ENCODE measurements at regions not wholly inside any gene's neighbourhood (a gene's known extent, or its start where the extent isn't known, plus 50 kb on each side); places are given as distances from the start of the nearest gene placed in this dataset.

- in situ Hi-C loops (cut with MboI; ENCODE audit: low sequenced_read_pairs, unreplicated experiment) = no loop called here
- no peak for TF ChIP-seq CTCF (IDR thresholded peaks at IDR 0.05; ENCODE audit: borderline replicate concordance, control extremely low read depth, extremely low read depth, insufficient read depth, missing control alignments)
- DNase-seq (ENCODE audit: low spot score) = no peak
Observed at GRCh38 chr2:17272652-17273525, 245.4 kb downstream of the RAD51AP2 start.

DNA sequence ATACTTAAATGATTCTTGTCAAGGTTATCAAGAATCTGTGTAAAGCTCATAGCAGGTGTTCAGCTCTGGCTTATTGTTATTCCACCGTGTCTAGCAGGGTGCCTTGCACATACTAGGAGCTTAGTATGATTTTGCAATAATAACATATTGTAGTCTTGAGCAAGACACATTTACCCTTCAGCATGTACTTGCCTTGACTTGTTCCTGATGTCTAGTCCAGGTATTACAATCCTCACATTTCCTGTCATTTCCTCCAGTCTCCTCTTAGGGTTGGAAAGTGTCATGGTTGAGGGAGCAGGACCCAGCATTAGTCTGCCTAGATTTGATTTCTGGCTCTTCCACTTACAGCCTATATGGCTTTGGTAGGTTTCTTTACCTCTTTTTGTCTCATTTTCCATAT lies 246.1 kb downstream of the RAD51AP2 start:
- TF ChIP-seq CTCF (IDR thresholded peaks at IDR 0.05; ENCODE audit: borderline replicate concordance, control extremely low read depth, extremely low read depth, insufficient read depth, missing control alignments) = no peak
- DNase-seq (ENCODE audit: low spot score) = no peak
- in situ Hi-C loops (cut with MboI; ENCODE audit: low sequenced_read_pairs, unreplicated experiment) = no loop called here

GRCh38 chr2:17271416-17271815 lies 246.8 kb downstream of the RAD51AP2 start:
- no peak for DNase-seq (ENCODE audit: low spot score)
- no peak for TF ChIP-seq CTCF (IDR thresholded peaks at IDR 0.05; ENCODE audit: borderline replicate concordance, control extremely low read depth, extremely low read depth, insufficient read depth, missing control alignments)
- in situ Hi-C loops (cut with MboI; ENCODE audit: low sequenced_read_pairs, unreplicated experiment) = no loop called here

DNA sequence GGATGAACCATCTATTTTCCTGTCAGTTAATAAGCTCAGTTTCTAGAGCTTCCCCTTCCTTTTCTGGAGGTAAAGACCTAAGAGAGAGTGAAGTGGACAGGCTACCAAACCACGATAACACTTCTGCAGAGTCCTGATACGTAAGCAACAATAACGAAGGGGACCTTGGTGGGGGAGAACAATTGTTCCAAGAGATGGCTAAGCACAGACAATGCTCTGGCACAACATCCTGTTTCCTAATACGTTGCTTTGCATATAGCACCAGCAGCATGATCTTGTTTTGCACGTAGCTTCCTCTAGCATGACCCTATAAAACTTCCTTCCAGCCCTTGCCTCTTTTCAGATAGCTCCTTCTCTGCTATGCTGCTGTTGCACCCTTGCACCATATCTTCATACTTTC lies 247.3 kb downstream of the RAD51AP2 start:
- no peak for TF ChIP-seq CTCF (IDR thresholded peaks at IDR 0.05; ENCODE audit: borderline replicate concordance, control extremely low read depth, extremely low read depth, insufficient read depth, missing control alignments)
- in situ Hi-C loops (cut with MboI; ENCODE audit: low sequenced_read_pairs, unreplicated experiment) = no loop called here
- no peak for DNase-seq (ENCODE audit: low spot score)

GRCh38 chr2:17263570-17263968 lies 254.7 kb downstream of the RAD51AP2 start:
- in situ Hi-C loops (cut with MboI; ENCODE audit: low sequenced_read_pairs, unreplicated experiment) = no loop called here
- DNase-seq (ENCODE audit: low spot score) = no peak
- TF ChIP-seq CTCF (IDR thresholded peaks at IDR 0.05; ENCODE audit: borderline replicate concordance, control extremely low read depth, extremely low read depth, insufficient read depth, missing control alignments) = no peak

DNA sequence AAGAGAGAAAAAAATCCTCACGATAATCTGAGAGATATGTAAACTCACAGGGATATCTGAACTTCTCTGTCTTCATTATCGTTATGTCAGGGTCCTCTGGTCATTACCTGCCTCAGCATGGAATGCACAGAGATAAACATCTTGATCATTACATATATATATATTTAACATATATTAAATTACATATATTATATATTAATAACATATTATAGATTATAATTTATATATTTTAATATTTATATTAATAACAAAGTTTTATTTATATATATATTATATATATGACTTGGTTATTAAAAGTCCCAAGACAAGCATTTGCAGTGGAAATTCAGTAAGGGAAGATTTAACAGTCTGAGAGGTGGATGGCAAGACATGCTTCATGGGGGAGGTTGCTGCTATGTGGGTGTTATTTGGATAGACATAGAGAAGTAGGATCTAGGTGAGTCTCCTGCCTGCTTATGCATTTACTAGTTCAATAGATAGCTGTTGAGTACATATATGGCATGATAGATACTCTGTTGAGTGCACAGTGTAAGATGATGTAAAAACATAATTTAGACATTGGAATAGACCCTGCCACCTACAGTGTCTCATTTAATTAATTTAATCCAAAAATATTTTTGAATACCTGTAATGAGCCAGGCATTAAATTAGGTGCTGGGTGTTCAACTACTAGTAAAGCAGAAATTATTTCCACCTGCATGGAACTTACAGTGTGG lies 255.2 kb downstream of the RAD51AP2 start:
- no peak for DNase-seq (ENCODE audit: low spot score)
- in situ Hi-C loops (cut with MboI; ENCODE audit: low sequenced_read_pairs, unreplicated experiment) = no loop called here
- TF ChIP-seq CTCF (IDR thresholded peaks at IDR 0.05; ENCODE audit: borderline replicate concordance, control extremely low read depth, extremely low read depth, insufficient read depth, missing control alignments) = no peak

Measured in GM13976 (cell line).